NCI-H146 treated with DMSO at 0.1 percent for 48 hours (cell line): ENCODE measurements at regions not wholly inside any gene's neighbourhood (a gene's known extent, or its start where the extent isn't known, plus 50 kb on each side); places are given as distances from the start of the nearest gene placed in this dataset.
A peak's percentile ranks its signal among the peaks of the same experiment; 100 is the strongest.
"Not testable (repeated sequence)": the region's sequence is repeated elsewhere in the genome, so short reads cannot be mapped to it uniquely, and the experiment has no call there.

Experiments
- DNase-seq: peaks from one replicate; lab custom pipeline; 2025; ENCODE audit not compliant: unreplicated experiment; lab: John Stamatoyannopoulos, UW

DNA sequence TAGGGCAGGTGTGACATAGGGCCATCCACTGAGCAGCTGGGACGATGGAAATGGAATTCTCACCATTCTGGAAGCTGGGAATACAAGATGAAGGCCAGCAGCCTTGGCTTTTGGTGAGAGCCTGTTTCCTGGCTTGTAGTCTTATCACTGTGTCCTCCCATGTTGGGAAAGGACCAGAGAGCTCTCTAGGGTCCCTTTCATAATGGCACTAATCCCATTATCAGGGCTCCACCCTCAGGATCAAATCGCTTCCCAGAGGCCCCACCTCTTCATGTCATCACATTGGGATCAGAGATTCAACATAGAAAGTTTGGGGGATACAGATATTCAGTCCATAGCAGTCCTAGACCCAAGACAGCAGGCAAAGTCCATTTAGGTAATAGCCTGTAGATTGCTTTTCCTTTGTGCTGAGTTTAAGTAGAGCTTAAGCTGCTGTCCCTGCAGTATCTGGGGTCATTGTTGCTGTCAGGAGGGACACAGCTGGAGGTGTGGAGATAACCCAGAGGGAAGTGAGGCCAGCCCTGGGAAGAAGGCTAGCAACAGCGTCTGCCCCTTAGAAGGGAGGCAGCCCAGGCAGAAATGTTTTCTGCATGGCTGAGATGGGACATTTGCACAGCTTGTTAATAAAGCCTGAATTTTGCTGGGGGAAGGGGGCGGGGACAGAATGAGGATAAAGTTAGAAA, 136.5 kb upstream of the GPR12 start:
- no peak for DNase-seq

DNA sequence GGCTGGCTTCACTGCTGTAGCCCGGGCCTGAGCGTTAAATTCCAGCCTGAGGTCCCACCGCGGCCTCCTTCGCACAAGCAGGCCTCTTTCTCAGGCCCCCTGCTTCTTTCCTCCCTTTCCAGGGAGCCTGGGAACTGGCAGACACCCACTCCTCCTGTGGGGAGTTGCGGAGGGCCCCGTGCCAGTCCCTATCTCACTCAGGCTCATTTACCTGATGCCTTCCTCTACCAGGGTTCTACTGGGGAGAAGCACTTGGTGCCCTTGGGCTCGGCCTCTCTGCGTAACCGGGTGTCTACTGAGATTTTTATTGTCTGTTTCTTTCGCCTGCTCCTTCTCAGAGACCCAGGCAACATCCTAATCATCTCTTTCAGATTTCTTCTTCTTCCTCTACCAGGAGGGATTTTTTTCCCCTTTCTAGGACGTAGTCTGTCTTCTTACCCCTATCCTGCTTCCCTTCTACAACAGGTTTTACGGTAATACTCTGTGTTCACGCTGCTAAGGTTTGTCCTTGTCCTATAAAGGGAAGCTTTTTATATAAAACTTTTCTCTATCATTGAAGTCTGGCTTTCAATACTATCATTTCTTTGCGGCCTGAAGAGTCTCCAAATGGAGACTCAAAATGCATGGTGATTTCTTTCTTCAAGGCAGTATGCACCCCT, 135.4 kb upstream of the GPR12 start:
- no peak for DNase-seq

DNA sequence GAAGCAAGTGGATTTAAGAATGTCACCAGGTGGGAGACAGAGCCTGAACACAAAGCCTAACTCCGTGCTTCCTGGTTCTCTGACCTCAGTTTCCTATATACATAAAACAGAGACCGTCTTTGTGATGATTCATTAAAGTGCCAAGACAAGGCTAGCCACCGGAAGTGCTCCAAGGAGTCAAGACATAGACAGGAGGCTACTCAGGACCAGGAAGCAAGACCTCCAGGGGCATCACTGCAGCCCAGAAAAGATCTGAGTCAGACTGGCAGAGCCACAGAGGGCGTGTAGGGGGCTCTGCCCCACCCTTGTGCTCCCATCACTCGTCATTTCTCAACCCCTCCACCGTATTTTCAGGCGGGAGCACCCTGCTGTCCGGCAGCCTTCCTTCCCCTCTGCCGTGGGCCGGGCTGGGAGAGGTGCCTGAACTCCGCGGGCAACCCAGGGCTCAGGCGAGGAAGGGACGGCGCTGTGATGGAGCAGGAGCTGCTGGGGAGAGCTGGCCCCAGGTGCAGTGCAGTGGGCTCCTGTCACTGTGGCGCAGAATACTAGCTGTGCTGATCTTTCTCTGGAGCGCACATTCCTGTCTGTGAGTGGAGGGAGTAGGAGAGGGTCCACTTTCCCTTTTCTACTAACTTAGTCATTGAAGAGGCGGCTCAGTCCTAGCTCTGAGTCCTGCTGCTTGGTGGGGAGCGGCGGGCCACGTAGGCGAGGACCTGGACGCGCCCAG, 134.7 kb upstream of the GPR12 start:
- DNase-seq = no peak

DNA sequence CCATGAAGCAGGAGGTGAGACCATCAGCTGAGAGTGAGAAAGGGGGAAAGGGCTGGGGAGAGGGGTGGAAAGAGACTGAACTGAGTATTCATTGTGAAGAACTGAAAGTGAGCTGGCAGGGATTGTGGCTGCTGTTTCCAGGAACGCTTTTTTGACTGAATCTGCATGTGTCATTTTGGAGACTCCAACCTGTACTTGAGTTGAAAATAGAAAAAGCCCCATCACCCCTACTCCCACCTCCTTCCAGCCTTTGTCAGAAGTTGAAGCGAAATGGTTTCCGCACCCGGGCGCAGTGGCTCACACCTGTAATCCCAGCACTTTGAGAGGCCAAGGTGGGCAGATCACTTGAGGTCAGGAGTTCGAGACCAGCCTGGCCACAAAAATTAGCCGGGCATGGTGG, 128.0 kb upstream of the GPR12 start:
- DNase-seq = no peak

DNA sequence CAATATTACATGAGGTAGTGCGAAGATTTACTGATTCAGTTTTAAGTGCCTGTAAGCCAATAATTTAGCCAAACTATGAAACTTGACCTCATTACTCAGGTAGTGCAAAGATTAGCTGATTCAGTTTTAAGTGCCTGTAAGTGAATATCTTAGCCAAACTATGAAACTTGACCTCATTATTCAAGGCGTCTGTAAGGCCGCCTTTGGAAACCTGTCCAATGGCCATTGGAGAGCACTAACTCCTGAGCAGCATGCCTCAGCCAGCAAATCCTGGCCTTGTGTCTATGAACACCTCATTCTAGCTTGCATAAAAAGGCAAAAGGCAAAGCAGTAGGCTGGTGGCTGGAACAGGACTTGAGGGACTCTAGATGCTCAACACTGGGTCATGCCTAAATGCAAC, 127.0 kb upstream of the GPR12 start:
- DNase-seq = no peak

DNA sequence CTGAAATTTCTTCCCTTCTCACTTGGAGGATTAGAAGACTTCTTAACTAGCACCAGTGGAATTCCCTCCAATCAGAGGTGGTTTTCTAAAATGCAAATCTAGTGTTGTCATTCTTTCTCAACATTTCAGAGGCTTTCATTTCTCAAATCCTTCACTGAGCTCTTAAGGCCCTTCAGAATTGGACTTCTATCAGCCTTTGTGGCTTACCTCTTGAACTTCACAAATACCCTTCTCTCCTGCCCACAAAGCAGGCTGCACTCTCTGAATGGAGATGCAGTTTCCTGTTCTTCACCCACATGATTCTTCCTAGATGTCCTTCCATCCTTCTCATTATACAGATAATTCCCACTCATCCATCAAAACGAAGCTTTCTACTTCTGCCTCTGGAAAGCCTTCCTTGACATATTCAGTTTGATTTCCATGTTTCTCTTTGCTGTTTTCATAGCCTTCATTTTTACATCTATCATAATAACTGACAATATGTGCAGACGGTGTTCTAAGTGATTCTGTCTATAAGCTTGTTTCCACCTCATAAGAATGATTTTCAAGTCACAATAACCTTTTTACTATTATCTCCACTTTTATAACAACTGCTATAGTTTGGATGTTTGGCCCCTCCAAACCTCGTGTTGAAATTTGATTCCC, 123.1 kb upstream of the GPR12 start:
- DNase-seq = no peak

DNA sequence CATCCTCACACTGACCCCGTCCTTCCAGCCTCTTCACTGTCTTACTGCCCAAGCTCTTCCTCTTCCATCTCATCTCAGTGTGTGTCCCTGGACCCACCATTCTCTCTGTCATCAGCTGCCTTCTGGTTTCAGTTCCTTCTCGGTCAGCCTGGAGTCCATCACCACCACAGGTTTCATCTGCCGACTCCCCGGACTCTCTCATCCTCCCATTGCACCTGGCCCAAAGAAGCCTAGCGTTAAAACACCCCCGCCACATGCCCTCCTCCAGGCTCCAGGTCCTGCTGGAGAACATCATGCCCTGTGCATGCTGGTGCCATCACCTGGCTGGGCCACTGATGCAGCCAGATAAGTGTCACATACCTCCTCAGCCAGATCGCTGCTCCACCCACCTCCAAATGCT, 122.1 kb upstream of the GPR12 start:
- no peak for DNase-seq

DNA sequence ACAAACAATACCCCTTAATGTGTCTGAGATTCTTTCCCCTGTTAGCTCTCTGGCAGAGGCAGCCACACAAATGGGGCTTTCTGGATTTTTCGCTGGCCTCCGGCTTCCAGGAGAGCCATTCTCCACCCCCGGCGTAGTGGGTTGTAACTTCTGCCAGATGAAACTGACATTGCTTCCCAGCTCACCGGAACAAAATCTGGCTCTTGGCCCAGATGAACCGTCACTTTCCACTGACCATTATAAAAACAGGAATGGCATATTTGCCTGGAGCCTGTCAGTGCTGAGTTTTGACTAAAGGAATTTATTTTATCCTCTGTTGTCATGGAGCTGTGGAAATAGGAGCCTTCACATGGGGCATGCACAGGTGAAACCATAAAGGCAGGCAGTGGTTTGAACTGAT, 120.6 kb upstream of the GPR12 start:
- no peak for DNase-seq

DNA sequence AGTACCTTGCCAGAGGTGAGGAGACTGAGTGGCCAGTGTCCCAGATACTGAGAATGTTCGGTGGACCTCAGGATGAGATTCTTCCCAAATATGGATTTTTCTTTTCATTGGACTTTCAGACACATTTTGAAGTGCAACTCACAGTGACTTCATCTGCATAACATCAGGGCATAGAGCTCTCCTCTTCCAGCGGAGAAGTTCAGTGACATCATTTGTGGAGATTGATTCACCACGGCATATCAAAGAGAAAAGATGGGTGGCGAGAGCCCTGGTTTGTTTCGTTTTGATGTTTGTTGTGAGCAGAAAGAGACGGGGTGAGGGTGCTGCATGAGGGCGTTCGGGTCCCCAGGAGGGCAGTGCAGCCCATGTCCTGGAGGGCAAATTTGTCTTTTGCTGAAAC, 120.1 kb upstream of the GPR12 start:
- DNase-seq = no peak

DNA sequence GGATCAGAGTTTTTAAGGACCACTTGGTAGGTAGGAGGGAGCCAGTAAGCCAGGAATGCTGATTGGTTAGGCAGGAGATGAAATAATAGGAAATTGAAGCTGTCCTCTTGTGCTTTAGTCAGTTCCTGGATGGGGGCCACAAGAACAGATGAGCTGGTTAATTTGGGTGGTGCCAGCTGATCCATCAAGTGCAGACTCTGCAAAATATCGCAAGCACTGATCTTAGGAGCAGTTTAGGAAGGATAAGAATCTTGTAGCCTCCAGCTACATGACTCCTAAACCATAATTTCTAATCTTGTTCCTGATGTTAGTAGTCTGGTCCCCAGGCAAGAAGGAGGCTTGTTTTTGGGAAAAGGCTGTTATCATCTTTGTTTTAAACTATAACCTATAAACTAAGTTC, 117.9 kb upstream of the GPR12 start:
- no peak for DNase-seq

DNA sequence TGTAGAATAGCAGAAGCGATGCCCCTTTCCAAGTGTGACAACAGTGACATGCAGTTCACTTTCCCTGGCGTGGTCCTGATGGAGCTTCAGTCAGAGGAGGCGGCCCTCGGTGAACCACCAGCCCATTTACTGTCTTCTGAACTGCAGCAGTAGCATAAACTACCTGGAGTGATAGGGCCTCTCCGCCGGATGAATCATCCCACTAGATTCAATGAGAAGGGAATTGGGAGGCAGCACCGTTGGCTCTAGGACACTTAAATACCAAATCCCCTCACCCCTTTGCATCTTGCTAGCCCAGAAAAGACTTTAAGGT, 112.8 kb upstream of the GPR12 start:
- no peak for DNase-seq

DNA sequence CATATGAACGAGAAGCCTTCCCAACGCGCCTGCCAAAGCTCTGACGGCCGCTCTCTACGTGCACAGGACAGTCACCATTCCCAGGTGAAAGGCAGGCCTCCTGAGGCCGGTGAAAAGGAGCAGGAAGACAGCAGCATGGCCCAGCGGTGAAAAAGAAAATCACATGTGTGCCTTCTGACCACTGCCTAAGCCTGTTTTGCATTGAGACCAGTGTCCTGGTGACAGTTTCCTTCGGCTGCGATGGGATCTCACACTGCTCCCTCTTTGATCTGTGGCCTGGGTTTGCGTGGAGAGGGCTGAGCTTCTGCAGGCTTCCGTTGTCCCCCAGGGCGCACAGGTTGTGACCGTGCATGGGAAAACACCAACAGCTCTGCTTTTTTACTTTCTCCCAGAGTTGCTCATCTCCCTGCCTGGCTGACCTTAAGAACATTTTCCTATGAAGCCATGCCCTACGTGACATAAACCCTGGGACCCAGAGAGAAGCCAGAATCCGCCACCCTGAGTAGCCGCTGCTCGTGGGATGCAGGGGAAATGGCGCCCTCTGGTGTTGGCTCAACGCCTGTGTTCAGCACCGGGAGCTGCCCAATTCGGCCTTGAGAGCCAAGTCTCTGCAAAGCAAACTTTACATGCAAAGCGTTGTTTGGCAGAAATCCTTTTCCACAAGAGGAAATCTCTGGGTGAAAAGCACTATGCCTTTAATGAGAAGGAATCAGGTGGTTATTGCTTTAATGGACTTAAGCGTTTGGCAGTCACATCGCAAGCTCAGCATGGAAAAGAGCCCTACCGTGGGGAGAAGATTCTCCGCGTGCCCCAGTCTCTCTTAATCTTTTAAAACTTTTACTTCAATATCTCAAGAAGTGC, 112.2 kb upstream of the GPR12 start:
- peak; percentile 73 for DNase-seq

DNA sequence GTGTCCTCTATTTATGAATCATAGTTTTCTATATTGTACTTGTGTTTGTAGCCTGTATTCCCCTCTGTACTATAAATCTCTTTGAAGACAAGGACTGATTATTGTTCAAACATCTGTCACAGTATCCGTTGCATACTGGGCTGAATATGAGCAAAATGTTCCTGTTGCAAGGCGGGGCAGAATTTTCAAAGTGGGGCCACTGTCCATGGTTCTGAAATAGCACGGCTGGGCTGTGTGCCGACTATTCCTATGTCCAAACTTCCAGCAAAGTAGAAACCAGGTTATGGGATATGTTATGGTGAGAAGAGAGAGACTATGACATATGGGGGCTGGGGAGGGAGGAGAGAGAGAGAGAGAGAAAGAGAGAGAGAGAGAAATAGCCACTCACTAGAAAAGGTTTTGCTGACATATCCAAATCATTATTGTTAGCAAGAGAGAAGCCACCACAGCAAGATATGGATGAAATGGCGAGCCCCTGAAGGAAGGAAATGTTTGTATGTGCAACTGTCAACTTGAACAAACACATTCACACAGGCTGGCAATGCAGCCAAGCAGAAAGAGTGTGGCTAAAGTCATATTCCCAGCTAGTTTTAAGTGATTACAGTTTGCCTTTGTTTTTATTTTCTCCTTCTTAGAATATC, 107.0 kb upstream of the GPR12 start:
- DNase-seq = no peak

DNA sequence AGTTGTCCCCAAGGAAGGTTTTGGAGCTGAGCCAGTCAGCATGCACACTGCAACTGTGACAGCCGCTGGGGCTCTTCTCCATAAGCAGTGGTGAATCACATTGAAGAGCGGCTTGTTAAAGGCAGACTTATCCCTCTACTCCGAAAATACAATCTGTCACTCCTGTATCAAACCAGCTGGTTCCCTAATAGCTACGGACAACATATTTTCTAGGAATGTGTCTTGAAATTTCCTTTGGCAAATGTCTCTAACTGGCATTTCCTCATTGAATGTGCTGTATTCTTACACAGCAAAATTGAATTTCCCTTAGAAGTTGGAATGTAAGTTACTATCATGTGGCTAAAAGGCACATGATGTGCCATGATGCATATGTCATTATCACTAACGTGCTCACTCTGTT, 104.0 kb upstream of the GPR12 start:
- DNase-seq = no peak

DNA sequence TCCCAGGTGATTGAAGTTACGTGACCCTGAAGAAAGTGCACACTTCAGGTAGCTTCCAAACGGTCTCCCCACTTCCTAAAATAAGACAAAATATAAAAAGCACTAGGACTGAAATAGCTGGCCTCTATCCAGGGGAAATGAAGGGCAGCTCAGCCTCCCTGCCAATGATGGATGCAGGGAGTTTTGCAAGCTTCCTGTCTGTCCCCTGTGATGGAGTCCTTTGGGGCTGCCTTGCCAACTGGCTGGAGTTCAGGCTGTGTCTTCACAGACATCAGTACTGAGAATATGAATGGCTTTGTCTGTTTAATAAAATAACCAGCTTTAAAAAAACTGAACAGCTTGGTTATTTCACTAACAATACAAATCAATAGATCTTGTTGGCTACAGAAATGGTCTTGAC, 101.4 kb upstream of the GPR12 start:
- DNase-seq = no peak

DNA sequence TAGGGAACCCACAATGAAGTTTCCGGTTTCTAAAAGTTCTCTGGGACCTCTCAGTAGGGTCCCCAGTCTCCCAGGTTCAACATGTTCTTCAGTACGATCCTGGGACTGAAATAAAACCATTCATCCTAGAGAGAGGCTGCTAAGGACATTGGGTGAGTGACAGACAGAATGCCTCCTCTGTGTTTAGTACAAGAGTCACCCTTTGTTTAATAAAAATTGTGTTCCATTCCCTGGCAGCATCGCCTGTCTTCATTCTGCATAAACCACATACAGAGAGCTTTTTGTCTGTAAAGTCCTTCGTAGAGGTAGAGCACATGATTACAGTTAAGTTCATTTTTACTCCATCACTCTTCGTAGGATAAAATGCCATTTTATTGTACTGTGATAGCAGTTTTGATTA, 95.3 kb upstream of the GPR12 start:
- DNase-seq = no peak

DNA sequence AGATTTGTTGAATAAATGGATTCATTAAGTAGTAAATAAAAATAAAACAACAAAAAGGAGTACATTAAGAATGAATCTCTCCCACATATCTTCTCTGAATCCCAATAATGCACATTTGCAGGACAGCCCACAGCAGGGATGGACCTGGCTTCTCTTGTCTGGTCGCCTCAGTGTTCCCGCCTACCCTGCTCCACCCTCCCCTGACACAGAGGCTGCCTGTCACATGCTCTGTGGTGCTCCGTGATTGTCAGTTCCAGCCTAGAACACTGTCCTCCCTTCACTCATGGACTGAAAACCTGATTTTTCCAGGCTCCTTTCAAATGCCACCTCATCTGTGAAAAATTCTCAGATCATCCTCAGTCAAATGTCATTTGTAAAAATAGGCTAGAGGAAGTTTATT, 94.5 kb upstream of the GPR12 start:
- no peak for DNase-seq

DNA sequence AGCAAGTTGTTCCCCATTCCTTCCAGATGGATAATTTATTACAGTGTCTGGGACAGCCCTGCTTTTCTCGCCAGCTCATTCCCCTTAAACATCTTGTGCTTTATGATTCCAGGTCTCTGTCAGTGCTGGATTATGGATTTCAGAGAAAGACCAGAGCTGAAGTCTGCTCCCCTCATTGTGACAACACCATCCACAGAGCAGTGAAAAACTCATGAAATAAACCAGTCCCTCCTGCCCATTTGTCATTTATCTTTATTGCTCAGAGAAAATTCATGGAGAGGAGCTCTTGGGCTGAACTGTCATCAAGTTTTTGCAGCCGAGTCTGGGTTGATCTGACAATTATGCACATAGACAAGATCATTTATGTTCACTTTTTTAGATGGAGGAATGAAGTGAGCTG, 92.7 kb upstream of the GPR12 start:
- no peak for DNase-seq

DNA sequence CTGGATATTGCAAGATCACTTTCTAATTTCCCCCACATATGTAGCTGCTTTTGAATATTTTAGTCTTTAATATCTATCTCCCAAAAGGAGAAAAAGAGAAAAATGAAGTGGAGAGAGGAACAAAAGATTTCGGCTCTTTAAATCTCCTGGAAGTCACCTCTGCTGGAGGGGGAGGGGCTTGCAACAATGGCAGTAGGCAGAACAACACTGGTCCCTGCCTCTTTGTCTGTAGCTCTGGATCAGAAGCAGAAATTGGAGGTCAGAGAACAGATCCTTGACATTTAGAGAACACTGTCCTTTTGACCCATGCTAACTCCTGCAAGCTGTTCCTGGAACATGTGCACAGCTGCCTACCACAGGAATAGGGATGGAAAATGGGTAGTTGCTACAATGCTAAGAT, 86.7 kb upstream of the GPR12 start:
- DNase-seq = no peak

DNA sequence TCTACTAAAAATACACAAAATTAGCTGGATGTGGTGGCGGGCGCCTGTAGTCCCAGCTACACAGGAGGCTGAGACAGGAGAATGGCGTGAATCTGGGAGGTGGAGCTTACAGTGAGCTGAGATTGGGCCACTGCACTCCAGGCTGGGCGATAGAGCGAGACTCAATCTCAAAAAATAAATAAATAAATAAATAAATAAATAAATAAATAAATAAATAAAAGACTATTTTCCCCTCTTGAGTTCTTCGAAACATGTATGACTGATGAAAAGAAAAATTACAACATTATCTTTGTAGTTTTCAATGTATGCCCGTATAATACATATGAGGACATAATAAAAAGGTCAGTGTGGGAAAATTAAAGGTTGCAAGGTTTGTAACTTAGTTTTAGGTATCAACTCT, 84.5 kb upstream of the GPR12 start:
- DNase-seq = not testable (repeated sequence)

DNA sequence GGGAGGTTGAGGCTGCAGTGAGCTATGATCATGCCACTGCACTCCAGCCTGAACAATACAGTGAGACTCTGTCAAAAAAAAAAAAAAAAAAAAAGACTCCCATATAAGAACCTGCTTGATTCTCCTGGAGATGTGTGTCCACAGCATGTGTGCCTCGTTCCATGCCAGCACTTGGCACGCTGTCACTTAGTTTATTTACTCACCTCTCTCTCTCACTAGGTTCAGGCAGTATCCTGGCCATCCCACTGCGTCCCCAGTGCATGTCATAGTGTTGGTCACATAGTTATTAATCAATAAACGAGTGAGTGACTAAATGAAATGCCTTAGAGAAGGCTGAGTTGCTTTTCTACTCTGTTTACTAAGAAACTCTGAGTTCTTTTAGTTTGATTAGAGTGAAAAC, 79.1 kb upstream of the GPR12 start:
- DNase-seq = no peak
